Neural cell (in vitro differentiated cells): ENCODE measurements at regions not wholly inside any gene's neighbourhood (a gene's known extent, or its start where the extent isn't known, plus 50 kb on each side); places are given as distances from the start of the nearest gene placed in this dataset.

Experiments used
- H2AFZ ChIP-seq: fragments of 200-600, 300-800 bp; sonication (generic), shearing (Covaris generic); 2 replicates; pipeline ENCODE4 v1.6.0; 2014; ENCODE audit warnings: low read depth, mild to moderate bottlenecking, antibody characterized with exemption, low read length, moderate library complexity
- H3F3A ChIP-seq: fragments of 200-600 bp; shearing (Covaris generic); 2 replicates; pipeline ENCODE4 v1.6.1; 2016; ENCODE audit warnings: mild to moderate bottlenecking, moderate library complexity, mixed read lengths, antibody characterized with exemption, low read length; ENCODE audit not compliant: insufficient read depth, poor library complexity, severe bottlenecking
- H3K27ac ChIP-seq: fragments of 200-600, 300-800 bp; sonication (generic), shearing (Covaris generic); 2 replicates; pipeline ENCODE4 v1.5.1; 2014; ENCODE audit warnings: mild to moderate bottlenecking, low read length, moderate library complexity
- H3K27me3 ChIP-seq: fragments of 300-800, 200-600 bp; sonication (generic), shearing (Covaris generic); 2 replicates; pipeline ENCODE4 v1.6.0; 2014; ENCODE audit warnings: mild to moderate bottlenecking, low read depth, low read length, moderate library complexity; ENCODE audit not compliant: insufficient read depth
- H3K36me3 ChIP-seq: fragments of 300-800, 200-600 bp; sonication (generic), shearing (Covaris generic); 2 replicates; pipeline ENCODE4 v1.5.1; 2014; ENCODE audit warnings: mild to moderate bottlenecking, antibody characterized with exemption, low read length, moderate library complexity; ENCODE audit not compliant: insufficient read depth
- H3K4me2 ChIP-seq: fragments of 300-800, 200-600 bp; sonication (generic), shearing (Covaris generic); 2 replicates; pipeline ENCODE4 v1.6.0; 2014; ENCODE audit warnings: mild to moderate bottlenecking, low read length
- H3K4me3 ChIP-seq: fragments of 300-800, 200-600 bp; sonication (generic), shearing (Covaris generic); 2 replicates; pipeline ENCODE4 v1.5.1; 2014; ENCODE audit warnings: mild to moderate bottlenecking, low read length, moderate library complexity
- H3K79me2 ChIP-seq: fragments of 200-600 bp; shearing (Covaris generic); replicated peaks from 2 replicates; pipeline ENCODE4 v1.6.0; 2014; ENCODE audit warnings: mild to moderate bottlenecking, low read length, moderate library complexity; ENCODE audit not compliant: insufficient read depth
- H3K9ac ChIP-seq: fragments of 300-800, 200-600 bp; sonication (generic), shearing (Covaris generic); 2 replicates; pipeline ENCODE4 v1.6.1; 2016; ENCODE audit warnings: mild to moderate bottlenecking, low read length, mixed read lengths
- H3K9me2 ChIP-seq: fragments of 200-600 bp; shearing (Covaris generic); 2 replicates; pipeline ENCODE4 v1.6.1; 2016; ENCODE audit warnings: mild to moderate bottlenecking, low read length, mixed read lengths; ENCODE audit not compliant: insufficient read depth
- H3K9me3 ChIP-seq: fragments of 200-600, 300-800 bp; sonication (generic), shearing (Covaris generic); 2 replicates; pipeline ENCODE4 v1.6.1; 2016; ENCODE audit warnings: mild to moderate bottlenecking, mixed run types, low read length, moderate library complexity, mixed read lengths
- H4K20me1 ChIP-seq: fragments of 200-600 bp; shearing (Covaris generic); 2 replicates; pipeline ENCODE4 v1.6.1; 2016; ENCODE audit warnings: mild to moderate bottlenecking, mixed run types; ENCODE audit not compliant: insufficient read depth
- CTCF ChIP-seq: fragments of 450-650 bp; IDR thresholded peaks from 2 replicates; pipeline ENCODE4 v1.5.1; 2014; ENCODE audit warnings: antibody characterized with exemption, mild to moderate bottlenecking, moderate library complexity; ENCODE audit not compliant: poor library complexity, severe bottlenecking
- EP300 ChIP-seq: fragments of 450-650 bp; conservative IDR thresholded peaks from 2 replicates; pipeline ENCODE4 v1.6.1; 2014; ENCODE audit warnings: antibody characterized with exemption, mild to moderate bottlenecking, moderate library complexity; ENCODE audit not compliant: poor library complexity, severe bottlenecking
- MXI1 ChIP-seq: fragments of 450-650 bp; conservative IDR thresholded peaks from 2 replicates; pipeline ENCODE4 v1.6.1; 2014; ENCODE audit warnings: antibody characterized with exemption, mild to moderate bottlenecking; ENCODE audit not compliant: poor library complexity, severe bottlenecking
- RAD21 ChIP-seq: fragments of 450-650 bp; conservative IDR thresholded peaks from 2 replicates; pipeline ENCODE4 v1.6.1; 2014; ENCODE audit warnings: antibody characterized with exemption, mild to moderate bottlenecking, moderate library complexity
- REST ChIP-seq: IDR thresholded peaks from 2 replicates; pipeline ENCODE4 v1.6.1; 2012; ENCODE audit warnings: borderline replicate concordance
- SMC3 ChIP-seq: fragments of 450-650 bp; conservative IDR thresholded peaks from 2 replicates; pipeline ENCODE4 v1.6.1; 2014; ENCODE audit warnings: antibody characterized with exemption, mild to moderate bottlenecking, moderate library complexity; ENCODE audit not compliant: poor library complexity
- TAF1 ChIP-seq: IDR thresholded peaks from 2 replicates; pipeline ENCODE4 v1.6.1; 2012; ENCODE audit warnings: low read depth

GRCh38 chr11:45451766-45452440 lies 165.8 kb upstream of the SYT13 start:
- no peaks in the 10 kb centered on the region for H3K9me2 ChIP-seq
- no peak overlapping the region for H3K9ac ChIP-seq
- H2AFZ ChIP-seq = no peak overlapping the region
- H3F3A ChIP-seq = no peaks in the 10 kb centered on the region
- H3K9me3 ChIP-seq = no peaks in the 10 kb centered on the region
- H3K4me3 ChIP-seq = no peak overlapping the region
- H3K36me3 ChIP-seq = no peaks in the 10 kb centered on the region
- H3K27me3 ChIP-seq = no peaks in the 10 kb centered on the region
- H4K20me1 ChIP-seq = no peaks in the 10 kb centered on the region
- H3K79me2 ChIP-seq = no peaks in the 10 kb centered on the region
- TF ChIP-seq TAF1 (no peak), REST (no peak), SMC3 (no peak), CTCF (no peak), RAD21 (no peak)
- H3K27ac ChIP-seq = no peak overlapping the region
- H3K4me2 ChIP-seq = no peak overlapping the region

- Histone ChIP-seq H3K79me2 (no peaks in the 10 kb centered on the region), H3K4me2 (no peak overlapping the region), H3K4me3 (no peak overlapping the region), H3K9me2 (no peaks in the 10 kb centered on the region), H3F3A (no peaks in the 10 kb centered on the region), H3K27ac (no peak overlapping the region), H3K9ac (no peak overlapping the region), H3K9me3 (no peaks in the 10 kb centered on the region), H3K27me3 (no peaks in the 10 kb centered on the region), H2AFZ (no peak overlapping the region), H3K36me3 (no peaks in the 10 kb centered on the region), H4K20me1 (no peaks in the 10 kb centered on the region)
- TF ChIP-seq MXI1 (no peak), REST (no peak), EP300 (no peak)
These were observed 164.0 kb upstream of the SYT13 start for GRCh38 chr11:45450189-45450588.
